ENCODE measurements at regions not wholly inside any gene's neighbourhood (a gene's known extent, or its start where the extent isn't known, plus 50 kb on each side); places are given as distances from the start of the nearest gene placed in this dataset.

DNA sequence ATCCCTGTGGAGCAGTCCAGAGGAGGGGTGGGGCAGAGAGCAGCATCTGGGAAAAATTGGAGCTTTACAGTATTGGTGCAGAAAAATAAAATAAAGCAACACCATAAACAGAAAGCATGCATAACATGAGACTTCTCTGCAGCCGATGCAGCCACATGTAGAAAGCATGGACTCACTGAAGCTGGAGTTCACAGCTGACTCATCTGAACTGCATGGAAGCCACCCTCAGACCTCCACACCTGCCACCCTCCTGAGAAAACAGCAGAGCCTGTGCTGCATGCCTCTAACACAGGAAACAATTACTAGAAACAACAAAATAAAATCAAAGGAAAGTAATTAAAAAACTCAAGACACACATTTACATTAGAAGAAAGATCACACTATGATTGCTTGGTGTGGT lies 169.4 kb upstream of the ALKAL2 start:
- Histone ChIP-seq H4K8ac (ENCODE audit: extremely low read depth, insufficient read depth, low read length) (no peak overlapping the region), H3K14ac (ENCODE audit: insufficient read length) (no peak overlapping the region), H3K27me3 (replicated peaks in 1 of 4; ENCODE audit: control insufficient read depth in 3 of 4, extremely low read depth in 1 of 4, insufficient read depth in 3 of 4, low read length in 3 of 4) (no peaks in the 10 kb centered on the region), H3K4me1 (replicated peaks in 1 of 4; ENCODE audit: control insufficient read depth in 3 of 4, insufficient read depth in 4 of 4, low read length in 3 of 4) (peaks cover 0 to 3% (median 0%) of the 10 kb centered on the region in 4 experiments; a peak in 1 of 7 replicates), H2AFZ (ENCODE audit: low read length) (no peak overlapping the region), H3K18ac (ENCODE audit: extremely low read depth, low read length) (no peak overlapping the region), H2BK15ac (ENCODE audit: low read length) (no peak overlapping the region), H4K20me1 (replicated peaks in 1 of 2; ENCODE audit: control insufficient read depth in 1 of 2, insufficient read depth in 2 of 2, low read length in 2 of 2) (no peaks in the 10 kb centered on the region), H3K27ac (ENCODE audit: low read depth, low read length) (no peak overlapping the region), H3K56ac (replicated peaks; ENCODE audit: insufficient read length, low read depth, low read length) (no peak overlapping the region), H4K91ac (replicated peaks; ENCODE audit: insufficient read length, low read length) (no peak overlapping the region), H2BK12ac (ENCODE audit: low read depth, low read length) (no peak overlapping the region), H2BK20ac (ENCODE audit: low read length) (no peak overlapping the region), H2BK5ac (ENCODE audit: low read depth, low read length) (no peak overlapping the region), H3K23me2 (ENCODE audit: low read depth, low read length) (no peaks in the 10 kb centered on the region), H3K36me3 (ENCODE audit: control insufficient read depth in 2 of 4, insufficient read depth in 4 of 4, low read length in 3 of 4) (no peaks in the 10 kb centered on the region), H3K4ac (replicated peaks; ENCODE audit: insufficient read length, low read depth, low read length) (no peak overlapping the region), H3K23ac (ENCODE audit: insufficient read length) (no peak overlapping the region), H4K5ac (ENCODE audit: insufficient read length, low read depth, low read length) (no peak overlapping the region), H3K4me3 (ENCODE audit: extremely low read depth in 1 of 4, insufficient read depth in 2 of 4, low read depth in 3 of 4, low read length in 4 of 4) (no peak overlapping the region), H3K79me2 (ENCODE audit: control insufficient read depth in 1 of 2, insufficient read depth in 2 of 2, low read length in 2 of 2) (no peaks in the 10 kb centered on the region), H2BK120ac (replicated peaks; ENCODE audit: low read depth, low read length) (no peak overlapping the region), H3K4me2 (ENCODE audit: insufficient read depth in 1 of 2, low read depth in 2 of 2, low read length in 2 of 2) (no peak overlapping the region), H3K9me3 (ENCODE audit: insufficient read depth in 2 of 2, low read depth in 1 of 2, low read length in 1 of 2) (no peaks in the 10 kb centered on the region), H2AK5ac (ENCODE audit: low read depth, low read length) (no peak overlapping the region), H3K9ac (replicated peaks in 1 of 4; ENCODE audit: extremely low read depth in 1 of 4, low read depth in 3 of 4, low read length in 3 of 4) (no peak overlapping the region), H3K79me1 (ENCODE audit: low read depth, low read length) (no peaks in the 10 kb centered on the region)
- ChIA-PET POLR2A (ENCODE audit: partially characterized antibody) (no interaction called here), CTCF (ENCODE audit: partially characterized antibody) (no interaction called here)
- no peak for FAIRE-seq
- TF ChIP-seq TBP (IDR thresholded peaks at IDR 0.05; ENCODE audit: low read depth, low read length) (no peak), SRF (IDR thresholded peaks at IDR 0.05; ENCODE audit: low read depth, low read length) (no peak), RFX5 (IDR thresholded peaks at IDR 0.05; ENCODE audit: borderline replicate concordance, low read depth, low read length) (no peak), CEBPB (IDR thresholded peaks at IDR 0.05; ENCODE audit: low read depth, low read length) (no peak), BACH1 (IDR thresholded peaks at IDR 0.05; ENCODE audit: low read length) (no peak), TCF12 (IDR thresholded peaks at IDR 0.05; ENCODE audit: low read depth, low read length) (no peak), SAP30 (IDR thresholded peaks at IDR 0.05; ENCODE audit: insufficient read depth, insufficient replicate concordance, low read length) (no peak), SIRT6 (IDR thresholded peaks at IDR 0.05; ENCODE audit: low read length) (no peak), GTF2F1 (IDR thresholded peaks at IDR 0.05; ENCODE audit: borderline replicate concordance, low read depth, low read length) (no peak), SP2 (IDR thresholded peaks at IDR 0.05; ENCODE audit: low read length) (no peak), BCL11A (IDR thresholded peaks at IDR 0.05; ENCODE audit: low read depth in 2 of 2, low read length in 2 of 2) (no peak), SP1 (IDR thresholded peaks at IDR 0.05; ENCODE audit: low read depth, low read length) (no peak)
- TF ChIP-seq, protein P1, sequence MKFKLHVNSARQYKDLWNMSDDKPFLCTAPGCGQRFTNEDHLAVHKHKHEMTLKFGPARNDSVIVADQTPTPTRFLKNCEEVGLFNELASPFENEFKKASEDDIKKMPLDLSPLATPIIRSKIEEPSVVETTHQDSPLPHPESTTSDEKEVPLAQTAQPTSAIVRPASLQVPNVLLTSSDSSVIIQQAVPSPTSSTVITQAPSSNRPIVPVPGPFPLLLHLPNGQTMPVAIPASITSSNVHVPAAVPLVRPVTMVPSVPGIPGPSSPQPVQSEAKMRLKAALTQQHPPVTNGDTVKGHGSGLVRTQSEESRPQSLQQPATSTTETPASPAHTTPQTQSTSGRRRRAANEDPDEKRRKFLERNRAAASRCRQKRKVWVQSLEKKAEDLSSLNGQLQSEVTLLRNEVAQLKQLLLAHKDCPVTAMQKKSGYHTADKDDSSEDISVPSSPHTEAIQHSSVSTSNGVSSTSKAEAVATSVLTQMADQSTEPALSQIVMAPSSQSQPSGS (IDR thresholded peaks at IDR 0.05; ENCODE audit: low read length): no peak
- WGBS, 2 experiments (ENCODE audit: extremely low coverage in 1 of 2, insufficient coverage in 1 of 2, insufficient read length in 1 of 2, insufficient replicate concordance in 2 of 2, low coverage in 1 of 2, low lambda C conversion rate in 2 of 2, missing lambda C conversion rate in 1 of 2): 77% methylated on average over 1 of the region's 1 CpG; no CpG with 5 or more reads in 1 of the 2 experiments
- DNase-seq (ENCODE audit: low read depth in 1 of 2, low spot score in 2 of 2): no peak
